ENCODE measurements at regions not wholly inside any gene's neighbourhood (a gene's known extent, or its start where the extent isn't known, plus 50 kb on each side); places are given as distances from the start of the nearest gene placed in this dataset.

DNA sequence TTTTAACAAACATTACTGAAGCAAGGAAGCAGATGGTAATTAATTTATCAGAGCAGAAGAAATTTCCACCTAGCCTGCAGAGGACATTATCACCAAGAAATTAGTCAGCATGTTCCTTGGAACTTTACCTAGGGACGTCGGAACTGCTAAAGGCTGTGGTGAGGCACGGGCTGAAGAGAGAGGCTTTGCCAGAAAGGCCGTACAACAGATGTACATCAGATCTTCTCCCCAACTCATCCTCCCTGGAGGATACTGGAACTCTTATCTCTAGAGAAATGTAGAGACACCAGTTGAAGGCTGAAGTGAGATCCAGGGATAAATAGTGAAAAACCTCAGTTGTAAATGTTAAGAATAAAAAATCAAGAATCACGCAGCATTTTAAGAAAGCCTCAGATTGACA lies 257.1 kb downstream of the SAMD5 start:
- Histone ChIP-seq H3K4me3 (ENCODE audit: insufficient read depth, low read depth, low read length) (no peak overlapping the region), H3K79me2 (ENCODE audit: insufficient read depth, low read length) (no peaks in the 10 kb centered on the region), H3K27ac (ENCODE audit: low read depth, low read length) (no peak overlapping the region), H3K9ac (ENCODE audit: low read length) (no peak overlapping the region), H2AFZ (ENCODE audit: low read depth, low read length) (no peak overlapping the region), H3K9me3 (ENCODE audit: insufficient read depth, low read depth, low read length) (no peaks in the 10 kb centered on the region), H3K4me2 (ENCODE audit: low read length) (no peak overlapping the region), H3K27me3 (ENCODE audit: insufficient read depth, low read length) (no peaks in the 10 kb centered on the region), H4K20me1 (ENCODE audit: insufficient read depth, low read length) (no peaks in the 10 kb centered on the region), H3K36me3 (ENCODE audit: insufficient read depth, low read length) (no peaks in the 10 kb centered on the region), H3K4me1 (ENCODE audit: insufficient read depth, low read length) (no peaks in the 10 kb centered on the region)
- Mint-ChIP-seq H3K4me1 (ENCODE audit: low read depth, unreplicated experiment) (no peaks in the 10 kb centered on the region), H3K9me3 (ENCODE audit: unreplicated experiment) (no peaks in the 10 kb centered on the region), H3K27me3 (ENCODE audit: low read depth, unreplicated experiment) (no peaks in the 10 kb centered on the region), H3K27ac (ENCODE audit: unreplicated experiment) (no peak overlapping the region), H3K4me3 (ENCODE audit: unreplicated experiment) (no peak overlapping the region), H3K36me3 (ENCODE audit: low read depth, unreplicated experiment) (no peaks in the 10 kb centered on the region)
- TF ChIP-seq EZH2 (IDR thresholded peaks at IDR 0.05; ENCODE audit: insufficient read depth, low read length) (no peak), CTCF (IDR thresholded peaks at IDR 0.05; ENCODE audit: insufficient read depth, low read depth, low read length) (no peak)
- FAIRE-seq: no peak
- DNase-seq (ENCODE audit: low read depth): no peak

GRCh38 chr6:147768969-147769368 lies 260.5 kb downstream of the SAMD5 start:
- Histone ChIP-seq H3K27me3 (ENCODE audit: insufficient read depth, low read length) (no peaks in the 10 kb centered on the region), H3K36me3 (ENCODE audit: insufficient read depth, low read length) (no peaks in the 10 kb centered on the region), H3K9ac (ENCODE audit: low read length) (no peak overlapping the region), H3K4me1 (ENCODE audit: insufficient read depth, low read length) (no peaks in the 10 kb centered on the region), H3K4me3 (ENCODE audit: insufficient read depth, low read depth, low read length) (no peak overlapping the region), H2AFZ (ENCODE audit: low read depth, low read length) (no peak overlapping the region), H3K9me3 (ENCODE audit: insufficient read depth, low read depth, low read length) (no peaks in the 10 kb centered on the region), H4K20me1 (ENCODE audit: insufficient read depth, low read length) (no peaks in the 10 kb centered on the region), H3K79me2 (ENCODE audit: insufficient read depth, low read length) (no peaks in the 10 kb centered on the region), H3K4me2 (ENCODE audit: low read length) (no peak overlapping the region), H3K27ac (ENCODE audit: low read depth, low read length) (no peak overlapping the region)
- H3K27ac Mint-ChIP-seq (ENCODE audit: unreplicated experiment): no peak overlapping the region
- H3K4me1 Mint-ChIP-seq (ENCODE audit: low read depth, unreplicated experiment): no peaks in the 10 kb centered on the region
- DNase-seq (ENCODE audit: low read depth): no peak
- no peaks in the 10 kb centered on the region for H3K27me3 Mint-ChIP-seq (ENCODE audit: low read depth, unreplicated experiment)
- H3K4me3 Mint-ChIP-seq (ENCODE audit: unreplicated experiment): no peak overlapping the region
- FAIRE-seq: no peak
- TF ChIP-seq EZH2 (IDR thresholded peaks at IDR 0.05; ENCODE audit: insufficient read depth, low read length) (no peak), CTCF (IDR thresholded peaks at IDR 0.05; ENCODE audit: insufficient read depth, low read depth, low read length) (no peak)
- H3K9me3 Mint-ChIP-seq (ENCODE audit: unreplicated experiment): no peaks in the 10 kb centered on the region
- no peaks in the 10 kb centered on the region for H3K36me3 Mint-ChIP-seq (ENCODE audit: low read depth, unreplicated experiment)

- no peak overlapping the region for H2AFZ ChIP-seq (ENCODE audit: low read depth, low read length)
- no peak overlapping the region for H3K9ac ChIP-seq (ENCODE audit: low read length)
- H3K27me3 ChIP-seq (ENCODE audit: insufficient read depth, low read length): no peaks in the 10 kb centered on the region
- H3K4me1 ChIP-seq (ENCODE audit: insufficient read depth, low read length): no peaks in the 10 kb centered on the region
- H3K27ac ChIP-seq (ENCODE audit: low read depth, low read length): no peak overlapping the region
- TF ChIP-seq EZH2 (IDR thresholded peaks at IDR 0.05; ENCODE audit: insufficient read depth, low read length) (no peak), CTCF (IDR thresholded peaks at IDR 0.05; ENCODE audit: insufficient read depth, low read depth, low read length) (no peak)
- Mint-ChIP-seq H3K27ac (ENCODE audit: unreplicated experiment) (no peak overlapping the region), H3K4me3 (ENCODE audit: unreplicated experiment) (no peak overlapping the region), H3K36me3 (ENCODE audit: low read depth, unreplicated experiment) (no peaks in the 10 kb centered on the region), H3K9me3 (ENCODE audit: unreplicated experiment) (no peaks in the 10 kb centered on the region), H3K27me3 (ENCODE audit: low read depth, unreplicated experiment) (no peaks in the 10 kb centered on the region), H3K4me1 (ENCODE audit: low read depth, unreplicated experiment) (no peaks in the 10 kb centered on the region)
- DNase-seq (ENCODE audit: low read depth): no peak
- no peaks in the 10 kb centered on the region for H3K36me3 ChIP-seq (ENCODE audit: insufficient read depth, low read length)
- H3K4me3 ChIP-seq (ENCODE audit: insufficient read depth, low read depth, low read length): no peak overlapping the region
- no peak overlapping the region for H3K4me2 ChIP-seq (ENCODE audit: low read length)
- no peaks in the 10 kb centered on the region for H3K9me3 ChIP-seq (ENCODE audit: insufficient read depth, low read depth, low read length)
- FAIRE-seq: no peak
- no peaks in the 10 kb centered on the region for H4K20me1 ChIP-seq (ENCODE audit: insufficient read depth, low read length)
- no peaks in the 10 kb centered on the region for H3K79me2 ChIP-seq (ENCODE audit: insufficient read depth, low read length)
Observed at GRCh38 chr6:147769496-147770087, 261.1 kb downstream of the SAMD5 start.

All from astrocyte (in vitro differentiated cells and primary cell).